NCI-H1436 treated with DMSO at 0.1 percent for 48 hours (cell line): ENCODE measurements at regions not wholly inside any gene's neighbourhood (a gene's known extent, or its start where the extent isn't known, plus 50 kb on each side); places are given as distances from the start of the nearest gene placed in this dataset.

Experiments used
- DNase-seq: peaks from one replicate; lab custom pipeline; 2025; lab: John Stamatoyannopoulos, UW

DNA sequence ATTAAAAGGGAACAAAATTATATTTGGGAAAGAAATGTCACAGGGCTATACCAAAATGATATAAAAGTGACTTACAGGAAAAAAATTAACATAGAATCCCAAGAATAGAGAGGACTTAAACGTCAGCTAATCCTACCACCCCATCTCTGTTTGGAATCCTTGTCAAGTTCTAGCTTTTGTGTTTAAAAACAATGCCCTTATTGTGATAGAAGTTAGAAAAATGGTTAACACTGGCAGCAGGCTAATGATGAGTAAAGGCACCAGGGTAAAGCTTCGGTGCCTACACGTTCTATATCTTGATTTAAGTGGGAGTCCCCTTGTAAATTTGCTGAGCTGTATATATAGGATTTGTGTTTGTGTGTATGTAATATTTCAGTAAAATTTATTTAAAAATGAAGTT is 453.3 kb upstream of the TENM4 start:
- DNase-seq, result no peak

DNA sequence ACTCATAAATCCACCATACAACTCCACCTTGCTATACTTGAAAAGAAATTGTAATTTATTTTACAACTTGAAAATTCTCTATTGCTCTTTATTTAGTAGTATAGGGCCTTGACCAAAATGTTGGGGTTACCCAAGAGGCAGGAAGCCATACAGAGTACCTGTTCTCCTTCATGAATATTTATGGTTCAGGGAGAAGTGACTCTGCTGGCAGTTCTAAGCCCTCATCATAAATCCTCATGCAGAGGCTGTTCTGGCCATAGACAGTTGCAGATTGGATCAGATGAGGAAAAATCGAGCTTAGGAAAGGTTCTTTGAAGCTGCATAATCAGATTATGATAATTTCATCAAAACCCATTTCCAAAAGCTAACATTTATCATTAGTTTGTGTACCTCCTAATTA is 449.4 kb upstream of the TENM4 start:
- DNase-seq, result no peak

DNA sequence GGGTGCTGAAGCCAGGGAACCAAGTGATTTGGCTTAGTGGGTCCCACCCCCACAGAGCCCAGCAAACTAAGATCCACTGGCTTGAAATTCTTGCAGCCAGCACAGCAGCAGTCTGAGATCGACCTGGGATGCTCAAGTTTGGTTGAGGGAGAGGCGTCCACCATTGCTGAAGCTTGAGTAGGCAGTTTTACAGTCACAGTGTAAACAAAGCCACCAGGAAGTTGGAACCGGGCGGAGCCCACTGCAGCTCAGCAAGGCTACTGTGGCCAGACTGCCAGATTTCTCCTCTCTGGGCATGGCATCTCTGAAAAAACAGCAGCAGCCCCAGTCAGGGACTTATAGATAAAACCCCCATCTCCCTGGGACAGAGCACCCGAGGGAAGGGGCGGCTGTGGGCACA is 424.1 kb upstream of the TENM4 start:
- no peak for DNase-seq

- no peak for DNase-seq
These were observed 419.5 kb upstream of the TENM4 start for GRCh38 chr11:79860336-79860735.

- DNase-seq, result no peak
These were observed 416.8 kb upstream of the TENM4 start for GRCh38 chr11:79857377-79858214.

GRCh38 chr11:79852176-79852575 is 411.3 kb upstream of the TENM4 start:
- DNase-seq, result no peak

DNA sequence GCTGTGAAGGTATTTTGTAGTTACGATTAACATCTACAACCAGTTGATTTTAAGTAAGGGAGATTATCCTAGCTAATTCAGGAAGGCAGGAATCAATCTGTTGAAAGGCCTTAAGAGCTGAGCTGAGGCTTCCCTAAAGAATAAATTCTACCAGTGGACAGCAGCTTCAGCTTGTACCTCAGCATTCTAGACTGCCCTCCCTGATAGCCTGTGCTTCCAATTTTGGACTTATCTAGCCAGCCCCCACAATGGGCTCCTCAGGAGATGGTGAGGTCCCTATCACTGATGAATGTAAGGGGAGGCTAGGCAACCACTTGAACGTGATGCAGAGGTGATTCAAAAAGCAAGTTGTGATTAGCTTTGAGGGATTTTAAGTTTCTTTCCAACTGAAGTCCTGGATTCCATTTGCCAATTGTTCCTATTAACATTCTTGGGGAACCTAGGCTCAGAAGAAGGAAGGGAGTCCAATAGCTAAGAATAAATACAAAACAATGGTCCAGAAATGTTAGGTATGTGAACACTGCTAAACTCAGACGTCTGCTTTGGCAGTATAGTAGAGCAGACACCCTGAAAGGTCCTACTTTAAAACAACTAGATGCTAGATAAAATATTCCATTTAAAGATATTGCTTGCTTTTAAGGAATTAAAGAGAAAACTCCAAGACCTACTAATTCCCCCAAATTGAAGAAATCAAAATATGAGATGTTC is 404.3 kb upstream of the TENM4 start:
- no peak for DNase-seq

DNA sequence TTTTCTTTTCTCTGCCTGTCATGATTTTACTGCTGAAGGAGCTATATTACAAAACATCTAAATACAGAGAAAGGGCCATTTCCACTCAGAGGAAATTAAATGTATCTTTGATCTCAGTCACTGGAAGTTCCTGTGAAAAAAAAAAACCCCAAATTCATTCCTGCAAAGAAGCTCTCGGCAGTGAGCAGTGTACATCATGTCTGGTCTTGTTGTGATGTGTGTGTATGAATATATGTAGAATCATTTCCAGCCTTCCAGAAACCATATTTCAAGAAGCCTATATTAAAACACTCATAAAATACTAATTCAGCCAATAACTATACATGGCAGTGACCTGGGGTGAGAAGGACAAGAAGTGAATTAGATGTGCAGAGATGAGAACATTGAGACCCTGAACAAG is 393.2 kb upstream of the TENM4 start:
- DNase-seq, result no peak

- DNase-seq, result no peak
These were observed 389.6 kb upstream of the TENM4 start for GRCh38 chr11:79830446-79830845.

DNA sequence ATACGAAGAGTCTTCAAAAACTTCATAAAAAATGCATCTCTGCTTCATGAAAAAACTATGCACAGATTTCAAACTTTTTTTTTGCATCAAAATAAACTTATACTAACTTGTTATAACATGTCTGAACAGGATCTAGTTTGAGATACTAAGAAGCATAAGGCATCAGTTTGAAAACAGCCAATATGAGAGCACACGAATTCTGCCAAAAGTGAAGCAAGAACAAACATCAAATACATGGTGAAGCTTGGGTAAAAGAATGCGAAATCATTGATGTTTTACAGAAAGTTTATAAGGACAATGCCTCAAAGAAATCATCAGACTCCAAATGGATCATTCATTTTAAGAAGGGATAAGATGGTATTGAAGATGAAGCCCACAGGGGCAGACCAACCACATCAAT is 389.1 kb upstream of the TENM4 start:
- no peak for DNase-seq

DNA sequence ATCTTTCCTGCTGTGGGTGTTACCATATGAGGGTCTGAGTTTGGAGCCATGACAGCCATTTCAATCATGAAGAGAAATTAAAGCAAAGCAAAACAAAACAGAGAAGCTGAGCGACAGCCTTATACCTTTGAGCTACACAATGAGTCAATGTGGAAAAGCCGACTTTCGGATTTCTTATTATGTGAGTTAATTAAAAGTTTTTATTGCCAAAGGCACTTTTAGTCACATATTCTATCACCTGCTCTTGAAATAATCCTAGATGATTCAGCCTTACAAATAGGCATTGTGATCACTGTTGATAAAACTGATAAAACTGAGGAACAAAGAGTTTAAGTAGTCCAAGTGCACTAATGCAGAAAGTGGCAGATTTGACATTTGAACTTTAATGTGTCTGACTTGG is 381.9 kb upstream of the TENM4 start:
- DNase-seq, result no peak

DNA sequence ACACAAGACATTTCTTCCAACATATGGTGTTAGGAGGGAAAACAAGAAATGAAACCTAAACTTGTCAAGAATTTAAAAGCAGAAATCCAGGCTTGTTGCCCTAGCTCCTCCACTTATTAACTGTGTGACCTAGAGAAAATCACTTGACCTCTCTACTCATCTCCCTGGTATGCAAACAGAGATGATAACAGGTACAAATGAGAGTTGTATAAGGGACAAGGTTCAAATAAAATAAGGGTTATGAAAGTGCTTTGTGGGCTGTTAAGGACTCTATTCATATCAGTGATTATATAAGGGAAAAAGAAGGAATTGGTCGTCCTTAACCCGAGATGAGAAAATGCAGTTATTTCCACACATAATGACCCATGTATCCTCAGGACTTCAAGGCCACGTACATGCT is 372.7 kb upstream of the TENM4 start:
- no peak for DNase-seq

- no peak for DNase-seq
These were observed 368.7 kb upstream of the TENM4 start for GRCh38 chr11:79809487-79809886.

DNA sequence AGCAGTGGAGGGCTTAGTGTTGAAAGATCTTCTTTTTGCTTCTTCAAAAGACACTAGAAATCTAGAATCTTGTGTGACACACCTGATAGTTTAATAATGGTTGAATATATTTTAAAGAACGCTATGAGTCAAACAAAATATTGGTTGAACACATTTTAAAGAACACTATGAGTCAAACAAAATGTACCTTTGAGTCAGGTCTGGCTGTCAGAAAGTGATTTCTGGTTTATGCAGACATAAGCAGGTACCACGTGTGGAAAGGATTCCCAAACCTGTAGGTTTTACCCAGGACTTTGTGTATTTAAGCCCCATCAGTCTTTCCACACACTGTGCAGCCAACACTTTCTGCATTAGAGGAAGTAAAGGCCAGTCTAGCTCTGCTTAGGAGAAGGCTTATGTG is 366.7 kb upstream of the TENM4 start:
- no peak for DNase-seq

GRCh38 chr11:79796704-79797103 is 355.9 kb upstream of the TENM4 start:
- DNase-seq, result no peak

GRCh38 chr11:79794484-79795393 is 353.9 kb upstream of the TENM4 start:
- DNase-seq, result no peak

- no peak for DNase-seq
These were observed 353.2 kb upstream of the TENM4 start for GRCh38 chr11:79794057-79794456.

- no peak for DNase-seq
These were observed 346.1 kb upstream of the TENM4 start for GRCh38 chr11:79786961-79787360.

DNA sequence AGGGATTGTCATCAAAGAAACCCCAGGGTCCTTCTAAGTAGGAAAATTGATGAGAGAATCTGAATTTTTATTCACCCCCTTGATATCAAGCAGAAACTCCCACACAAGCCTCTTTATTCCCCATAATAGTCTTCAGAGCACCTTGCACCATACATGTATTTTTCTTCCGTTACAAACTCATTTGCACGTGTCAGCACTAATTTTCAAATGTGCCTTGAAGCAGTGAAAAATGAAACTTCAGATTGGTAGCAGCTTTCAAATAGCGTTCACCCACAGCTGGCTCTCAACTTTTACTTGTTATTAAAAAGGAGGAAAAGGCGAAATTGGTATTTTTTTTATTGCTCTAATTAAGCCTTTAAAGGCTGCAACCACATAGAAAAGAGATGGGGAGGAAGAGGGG is 343.0 kb upstream of the TENM4 start:
- no peak for DNase-seq

GRCh38 chr11:79768343-79768742 is 327.5 kb upstream of the TENM4 start:
- DNase-seq, result no peak

DNA sequence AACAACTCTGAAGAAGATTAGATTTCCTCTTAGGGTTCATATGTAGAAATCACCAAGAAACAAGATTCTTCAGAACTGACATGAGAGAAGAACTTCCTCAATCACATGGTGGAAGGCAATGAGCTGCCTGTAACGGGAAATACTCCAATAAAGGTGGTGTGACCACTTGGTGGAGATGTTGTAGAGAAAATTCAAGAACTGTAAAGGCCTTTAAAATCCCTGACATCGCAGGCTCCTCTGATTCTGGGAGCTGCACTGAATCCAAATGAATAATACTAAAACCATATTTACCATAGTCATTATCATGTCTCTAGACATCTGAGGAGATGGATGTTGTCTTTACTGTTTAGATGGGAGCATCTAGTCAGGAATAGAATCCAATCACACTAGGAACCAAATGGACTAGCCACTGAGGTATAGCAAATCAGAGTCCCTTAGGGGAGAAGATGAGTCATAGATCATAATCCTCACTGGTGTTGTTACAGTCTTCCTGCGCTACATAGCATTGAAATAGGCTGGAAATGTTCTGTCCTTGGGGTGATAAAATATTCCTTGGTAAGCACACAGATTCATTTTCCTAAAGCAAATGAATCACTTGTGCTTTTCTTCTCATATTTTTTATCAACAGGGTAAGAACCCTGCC is 321.6 kb upstream of the TENM4 start:
- DNase-seq, result no peak

DNA sequence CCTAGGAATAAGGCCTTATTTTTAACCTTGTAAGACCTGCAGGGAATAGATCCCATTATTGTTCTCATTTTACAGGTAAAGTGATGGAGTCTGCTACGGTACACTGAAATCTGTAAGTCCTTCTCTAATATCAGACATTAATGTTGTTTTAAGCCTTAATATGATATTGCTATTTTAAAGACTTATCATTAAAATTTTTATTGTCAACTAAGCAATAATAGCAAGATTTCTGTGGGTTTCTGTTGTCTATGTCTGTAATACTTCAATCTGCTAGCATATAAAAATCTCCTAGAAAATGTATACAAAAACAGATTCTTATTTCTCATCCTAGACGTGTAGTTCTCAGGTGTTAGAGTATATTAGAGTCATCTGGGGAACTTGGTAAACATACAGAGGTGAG is 317.5 kb upstream of the TENM4 start:
- no peak for DNase-seq
